ENCODE measurements at regions not wholly inside any gene's neighbourhood (a gene's known extent, or its start where the extent isn't known, plus 50 kb on each side); places are given as distances from the start of the nearest gene placed in this dataset.

- TF ChIP-seq CTCF (conservative IDR thresholded peaks at IDR 0.05) (no peak), EZH2 (IDR thresholded peaks at IDR 0.05; ENCODE audit: low read depth) (no peak)
Observed at GRCh38 chr1:57489358-57490036, 65.6 kb upstream of the DAB1 start.

All from PC-9 (cell line).